H9 (cell line): ENCODE measurements at regions not wholly inside any gene's neighbourhood (a gene's known extent, or its start where the extent isn't known, plus 50 kb on each side); places are given as distances from the start of the nearest gene placed in this dataset.
"Not testable (repeated sequence)": the region's sequence is repeated elsewhere in the genome, so short reads cannot be mapped to it uniquely, and the experiment has no call there.

Source experiments
- DNase-seq: peaks from one replicate; pipeline ENCODE4 v3.0.0-alpha.2; 2017
- H2AFZ ChIP-seq: one replicate; pipeline ENCODE4 v1.6.1; 2013; ENCODE audit warnings: mild to moderate bottlenecking, low read length, control low read depth, moderate library complexity
- H2AK5ac ChIP-seq: 2 replicates; pipeline ENCODE4 v1.6.1; 2013; ENCODE audit warnings: low read length, control low read depth, mixed read lengths; ENCODE audit not compliant: insufficient read length
- H2BK120ac ChIP-seq: one replicate; pipeline ENCODE4 v1.6.1; 2013; ENCODE audit warnings: low read depth, mild to moderate bottlenecking, low read length, control low read depth, inconsistent platforms; ENCODE audit not compliant: poor library complexity, severe bottlenecking
- H2BK12ac ChIP-seq: 2 replicates; pipeline ENCODE4 v1.6.1; 2013; ENCODE audit warnings: low read length, control low read depth, mixed read lengths, low read depth; ENCODE audit not compliant: insufficient read length
- H2BK15ac ChIP-seq: 2 replicates; pipeline ENCODE4 v1.6.1; 2013; ENCODE audit warnings: low read depth, low read length, control low read depth
- H2BK20ac ChIP-seq: one replicate; pipeline ENCODE4 v1.6.1; 2013; ENCODE audit warnings: low read depth, mild to moderate bottlenecking, low read length, control low read depth, inconsistent platforms; ENCODE audit not compliant: poor library complexity, severe bottlenecking
- H2BK5ac ChIP-seq: 2 replicates; pipeline ENCODE4 v1.6.1; 2013; ENCODE audit warnings: low read length, control low read depth, mixed read lengths; ENCODE audit not compliant: insufficient read length
- H3K14ac ChIP-seq: 2 replicates; pipeline ENCODE4 v1.6.1; 2013; ENCODE audit warnings: low read length, control low read depth; ENCODE audit not compliant: insufficient read depth
- H3K18ac ChIP-seq: 2 replicates; pipeline ENCODE4 v1.6.1; 2013; ENCODE audit warnings: low read depth, mild to moderate bottlenecking, mixed read lengths, low read length, control low read depth; ENCODE audit not compliant: insufficient read length
- H3K23ac ChIP-seq: 2 replicates; pipeline ENCODE4 v1.6.1; 2013; ENCODE audit warnings: low read length, control low read depth, mixed read lengths, low read depth; ENCODE audit not compliant: insufficient read length
- H3K23me2 ChIP-seq: 2 replicates; pipeline ENCODE4 v1.6.1; 2013; ENCODE audit warnings: low read depth, mild to moderate bottlenecking, mixed read lengths, low read length, control low read depth; ENCODE audit not compliant: insufficient read length, poor library complexity, severe bottlenecking
- H3K27ac ChIP-seq: 2 replicates; pipeline ENCODE4 v1.5.1; 2013; ENCODE audit warnings: low read length, control low read depth, mixed read lengths, low read depth; ENCODE audit not compliant: insufficient read length
- H3K27me3 ChIP-seq: 2 replicates; pipeline ENCODE4 v1.6.1; 2013; ENCODE audit warnings: low read length, control low read depth, inconsistent platforms; ENCODE audit not compliant: insufficient read depth
- H3K4ac ChIP-seq: 2 replicates; pipeline ENCODE4 v1.6.1; 2013; ENCODE audit warnings: low read depth, mild to moderate bottlenecking, control low read depth, inconsistent platforms, low read length, moderate library complexity
- H3K4me1 ChIP-seq: 2 replicates; pipeline ENCODE4 v1.6.1; 2013; ENCODE audit warnings: low read length, control low read depth, inconsistent platforms; ENCODE audit not compliant: insufficient read depth
- H3K4me2 ChIP-seq: 2 replicates; pipeline ENCODE4 v1.6.1; 2013; ENCODE audit warnings: low read length, control low read depth, mixed read lengths; ENCODE audit not compliant: insufficient read length, insufficient read depth
- H3K56ac ChIP-seq: 2 replicates; pipeline ENCODE4 v1.6.1; 2013; ENCODE audit warnings: low read depth, mild to moderate bottlenecking, mixed read lengths, low read length, control low read depth; ENCODE audit not compliant: insufficient read length
- H3K79me1 ChIP-seq: 2 replicates; pipeline ENCODE4 v1.6.1; 2013; ENCODE audit warnings: low read depth, mild to moderate bottlenecking, moderate library complexity, low read length, control low read depth, inconsistent platforms; ENCODE audit not compliant: insufficient read depth, poor library complexity, severe bottlenecking
- H3K79me2 ChIP-seq: 2 replicates; pipeline ENCODE4 v1.6.1; 2013; ENCODE audit warnings: low read length, control low read depth, inconsistent platforms; ENCODE audit not compliant: insufficient read depth
- H3K9ac ChIP-seq: 2 replicates; pipeline ENCODE4 v1.6.1; 2013; ENCODE audit warnings: low read length, control low read depth, mixed read lengths; ENCODE audit not compliant: insufficient read length; ENCODE audit errors: extremely low read depth
- H3K9me3 ChIP-seq: one replicate; pipeline ENCODE4 v1.6.1; 2013; ENCODE audit warnings: low read depth, low read length, inconsistent platforms; ENCODE audit not compliant: control insufficient read depth
- H3T11ph ChIP-seq: one replicate; pipeline ENCODE4 v1.6.1; 2013; ENCODE audit warnings: mild to moderate bottlenecking, low read length, control low read depth, inconsistent platforms
- H4K20me1 ChIP-seq: one replicate; pipeline ENCODE4 v1.6.1; 2013; ENCODE audit not compliant: control insufficient read depth, insufficient read length, insufficient read depth
- H4K5ac ChIP-seq: 2 replicates; pipeline ENCODE4 v1.6.1; 2013; ENCODE audit warnings: low read depth, mild to moderate bottlenecking, mixed read lengths, low read length, control low read depth; ENCODE audit not compliant: insufficient read length
- H4K8ac ChIP-seq: replicated peaks from 2 replicates; pipeline ENCODE4 v1.6.1; 2013; ENCODE audit warnings: low read length, control low read depth, mixed read lengths, low read depth; ENCODE audit not compliant: insufficient read length
- H4K91ac ChIP-seq: 2 replicates; pipeline ENCODE4 v1.6.1; 2013; ENCODE audit warnings: low read depth, mild to moderate bottlenecking, moderate library complexity, mixed read lengths, low read length, control low read depth; ENCODE audit not compliant: insufficient read length
- H3K27ac Mint-ChIP-seq, 3 experiments: 2 replicates in 2 of 3; 3 replicates in 1 of 3; pipeline ENCODE4 v1.8.0; 2020 to 2021; ENCODE audit warnings: mixed read lengths in 3 of 3, mild to moderate bottlenecking in 1 of 3, moderate library complexity in 1 of 3
- H3K27me3 Mint-ChIP-seq: 2 replicates; pipeline ENCODE4 v1.8.0; 2021; ENCODE audit warnings: low read depth, mild to moderate bottlenecking, moderate library complexity, mixed read lengths
- H3K36me3 Mint-ChIP-seq, 3 experiments: 2 replicates in 2 of 3; 3 replicates in 1 of 3; pipeline ENCODE4 v1.8.0; 2020 to 2021; ENCODE audit warnings: low read depth in 3 of 3, mixed read lengths in 3 of 3; ENCODE audit not compliant: insufficient read depth in 1 of 3
- H3K4me1 Mint-ChIP-seq, 2 experiments: 2 replicates each; pipeline ENCODE4 v1.8.0; 2020; ENCODE audit warnings: mixed read lengths in 2 of 2
- H3K4me3 Mint-ChIP-seq, 2 experiments: 2 replicates in 1 of 2; 3 replicates in 1 of 2; pipeline ENCODE4 v1.8.0; 2020 to 2021; ENCODE audit warnings: mild to moderate bottlenecking in 2 of 2, mixed read lengths in 2 of 2, moderate library complexity in 1 of 2
- H3K9me3 Mint-ChIP-seq, 2 experiments: 2 replicates in 1 of 2; 3 replicates in 1 of 2; pipeline ENCODE4 v1.8.0; 2020; ENCODE audit warnings: mild to moderate bottlenecking in 2 of 2, mixed read lengths in 2 of 2, moderate library complexity in 1 of 2
- CTCF ChIP-seq: fragments of 200-600 bp; sonication (generic); conservative IDR thresholded peaks from 3 replicates; pipeline ENCODE4 v1.8.0; 2021; ENCODE audit warnings: antibody characterized with exemption, mild to moderate bottlenecking
- WGBS: extraction: QIAGEN DNeasy Blood & Tissue Kit; methylation state at CpG from one replicate; pipeline ENCODE4 v1.1.7; 2013; ENCODE audit warnings: missing lambda C conversion rate, low lambda C conversion rate, mixed read lengths; ENCODE audit not compliant: insufficient read length; ENCODE audit errors: extremely low coverage; 5-methylcytosine and 5-hydroxymethylcytosine counted together

GRCh38 chr13:44796597-44797490, 192.4 kb downstream of the NUFIP1 start:
- Mint-ChIP-seq H3K4me3 (no peak overlapping the region), H3K27ac (no peak overlapping the region), H3K36me3 (no peaks in the 10 kb centered on the region), H3K9me3 (no peaks in the 10 kb centered on the region), H3K27me3 (no peaks in the 10 kb centered on the region), H3K4me1 (no peaks in the 10 kb centered on the region)
- DNase-seq: no peak
- Histone ChIP-seq H2BK12ac (no peak overlapping the region), H3K4ac (no peak overlapping the region), H3K9ac (no peak overlapping the region), H3K14ac (no peak overlapping the region), H2AFZ (no peak overlapping the region), H2BK120ac (no peak overlapping the region), H3K4me1 (no peaks in the 10 kb centered on the region), H3K18ac (no peak overlapping the region), H3K4me2 (no peak overlapping the region), H3K23me2 (no peaks in the 10 kb centered on the region), H3K27me3 (no peaks in the 10 kb centered on the region), H4K8ac (no peak overlapping the region), H2AK5ac (no peak overlapping the region), H3K56ac (no peak overlapping the region), H4K91ac (no peak overlapping the region), H3K79me2 (no peaks in the 10 kb centered on the region), H3K9me3 (no peaks in the 10 kb centered on the region), H2BK5ac (no peak overlapping the region), H3K27ac (no peak overlapping the region), H4K20me1 (no peaks in the 10 kb centered on the region), H3K23ac (no peak overlapping the region), H2BK15ac (no peak overlapping the region), H4K5ac (no peak overlapping the region), H2BK20ac (no peak overlapping the region), H3K79me1 (no peaks in the 10 kb centered on the region), H3T11ph (no peak overlapping the region)
- no CpG with 5 or more reads among the region's 5 CpGs for WGBS
- TF ChIP-seq CTCF: no peak

GRCh38 chr13:44796039-44796438, 193.2 kb downstream of the NUFIP1 start:
- not testable (repeated sequence) for H3K79me1 ChIP-seq, H3K27ac Mint-ChIP-seq, H4K5ac ChIP-seq, H3K23me2 ChIP-seq, H3K27me3 Mint-ChIP-seq, H3K56ac ChIP-seq, H3K9me3 ChIP-seq, H2BK5ac ChIP-seq, H3K27me3 ChIP-seq, H3K4me3 Mint-ChIP-seq, H3K18ac ChIP-seq, H3K9ac ChIP-seq, H4K20me1 ChIP-seq, H3K79me2 ChIP-seq, H3K9me3 Mint-ChIP-seq, H3K4me1 ChIP-seq, H4K91ac ChIP-seq, H2AFZ ChIP-seq, H3K4me2 ChIP-seq, DNase-seq, H4K8ac ChIP-seq, H3K27ac ChIP-seq, H2AK5ac ChIP-seq, H2BK120ac ChIP-seq, H3T11ph ChIP-seq, H3K14ac ChIP-seq, H3K4ac ChIP-seq, H3K4me1 Mint-ChIP-seq, H2BK20ac ChIP-seq, H3K23ac ChIP-seq, H3K36me3 Mint-ChIP-seq, H2BK15ac ChIP-seq, H2BK12ac ChIP-seq
- no CpG with 5 or more reads among the region's 2 CpGs for WGBS
